KMS-11 (cell line): ENCODE measurements at regions not wholly inside any gene's neighbourhood (a gene's known extent, or its start where the extent isn't known, plus 50 kb on each side); places are given as distances from the start of the nearest gene placed in this dataset.
"Not testable (repeated sequence)": the region's sequence is repeated elsewhere in the genome, so short reads cannot be mapped to it uniquely, and the experiment has no call there.

Source experiments
- H2AFZ ChIP-seq: fragments of 200-600 bp; sonication (generic); 2 replicates; pipeline ENCODE4 v1.6.1; 2016; ENCODE audit warnings: antibody characterized with exemption, mixed run types, low read depth
- H3K27ac ChIP-seq: fragments of 200-600 bp; sonication (generic); 2 replicates; pipeline ENCODE4 v1.6.1; 2016; ENCODE audit warnings: mild to moderate bottlenecking, mixed run types
- H3K27me3 ChIP-seq: fragments of 200-600 bp; sonication (generic); 2 replicates; pipeline ENCODE4 v1.6.1; 2017; ENCODE audit warnings: mild to moderate bottlenecking, low read depth, mixed run types, moderate library complexity; ENCODE audit not compliant: insufficient read depth
- H3K36me3 ChIP-seq: fragments of 200-600 bp; sonication (generic); 2 replicates; pipeline ENCODE4 v1.6.1; 2017; ENCODE audit warnings: mild to moderate bottlenecking, mixed run types; ENCODE audit not compliant: insufficient read depth
- H3K4me1 ChIP-seq: fragments of 200-600 bp; sonication (generic); 2 replicates; pipeline ENCODE4 v1.6.1; 2016; ENCODE audit warnings: mild to moderate bottlenecking, low read depth, mixed run types; ENCODE audit not compliant: poor library complexity, severe bottlenecking
- H3K4me2 ChIP-seq: fragments of 200-600 bp; sonication (generic); 2 replicates; pipeline ENCODE4 v1.7.0; 2016; ENCODE audit warnings: mild to moderate bottlenecking, mixed run types
- H3K4me3 ChIP-seq: fragments of 200-600 bp; sonication (generic); IDR thresholded peaks from 2 replicates; pipeline ENCODE4 v1.6.1; 2017; ENCODE audit warnings: low read depth, low read length, mixed read lengths; ENCODE audit not compliant: insufficient read depth
- H3K79me2 ChIP-seq: fragments of 200-600 bp; sonication (generic); 2 replicates; pipeline ENCODE4 v1.6.1; 2016; ENCODE audit warnings: low read depth, mixed run types; ENCODE audit not compliant: insufficient read depth
- H3K9ac ChIP-seq: fragments of 200-600 bp; sonication (generic); 2 replicates; pipeline ENCODE4 v1.6.1; 2016; ENCODE audit warnings: mild to moderate bottlenecking, mixed run types
- H4K20me1 ChIP-seq: fragments of 200-600 bp; sonication (generic); 2 replicates; pipeline ENCODE4 v1.6.1; 2016; ENCODE audit warnings: mild to moderate bottlenecking, mixed run types; ENCODE audit not compliant: insufficient read depth
- TF ChIP-seq, protein P1 (sequence below): fragments of 200-600 bp; sonication (generic); conservative IDR thresholded peaks from 2 replicates; pipeline ENCODE4 v1.6.1; 2017; ENCODE audit warnings: low read depth, mild to moderate bottlenecking, antibody characterized with exemption, low read length, moderate library complexity, mixed read lengths

DNA sequence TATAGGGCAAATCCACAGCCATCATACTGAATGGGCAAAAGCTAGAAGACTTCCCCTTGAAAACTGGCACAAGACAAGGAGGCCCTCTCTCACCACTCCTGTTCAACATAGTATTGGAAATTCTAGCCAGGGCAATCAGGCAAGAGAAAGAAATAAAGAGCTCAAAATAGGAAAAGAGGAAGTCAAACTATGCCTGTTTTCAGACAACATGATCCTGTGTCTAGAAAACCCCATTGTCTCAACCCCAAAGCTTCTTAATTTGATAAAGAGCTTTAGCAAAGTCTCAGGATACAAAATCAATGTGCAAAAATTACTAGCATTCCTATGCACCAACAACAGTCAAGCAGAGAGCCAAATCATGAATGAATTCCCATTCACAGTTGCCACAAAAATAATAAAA is 160.3 kb downstream of the CXXC4 start:
- H3K9ac ChIP-seq: no peak overlapping the region
- H3K79me2 ChIP-seq: no peaks in the 10 kb centered on the region
- no peak overlapping the region for H2AFZ ChIP-seq
- H3K4me1 ChIP-seq: no peaks in the 10 kb centered on the region
- H4K20me1 ChIP-seq: no peaks in the 10 kb centered on the region
- TF ChIP-seq, protein P1, sequence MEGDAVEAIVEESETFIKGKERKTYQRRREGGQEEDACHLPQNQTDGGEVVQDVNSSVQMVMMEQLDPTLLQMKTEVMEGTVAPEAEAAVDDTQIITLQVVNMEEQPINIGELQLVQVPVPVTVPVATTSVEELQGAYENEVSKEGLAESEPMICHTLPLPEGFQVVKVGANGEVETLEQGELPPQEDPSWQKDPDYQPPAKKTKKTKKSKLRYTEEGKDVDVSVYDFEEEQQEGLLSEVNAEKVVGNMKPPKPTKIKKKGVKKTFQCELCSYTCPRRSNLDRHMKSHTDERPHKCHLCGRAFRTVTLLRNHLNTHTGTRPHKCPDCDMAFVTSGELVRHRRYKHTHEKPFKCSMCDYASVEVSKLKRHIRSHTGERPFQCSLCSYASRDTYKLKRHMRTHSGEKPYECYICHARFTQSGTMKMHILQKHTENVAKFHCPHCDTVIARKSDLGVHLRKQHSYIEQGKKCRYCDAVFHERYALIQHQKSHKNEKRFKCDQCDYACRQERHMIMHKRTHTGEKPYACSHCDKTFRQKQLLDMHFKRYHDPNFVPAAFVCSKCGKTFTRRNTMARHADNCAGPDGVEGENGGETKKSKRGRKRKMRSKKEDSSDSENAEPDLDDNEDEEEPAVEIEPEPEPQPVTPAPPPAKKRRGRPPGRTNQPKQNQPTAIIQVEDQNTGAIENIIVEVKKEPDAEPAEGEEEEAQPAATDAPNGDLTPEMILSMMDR: no peak
- no peak overlapping the region for H3K4me2 ChIP-seq
- no peak overlapping the region for H3K27ac ChIP-seq
- H3K4me3 ChIP-seq: no peak overlapping the region
- H3K27me3 ChIP-seq: no peaks in the 10 kb centered on the region
- no peaks in the 10 kb centered on the region for H3K36me3 ChIP-seq

DNA sequence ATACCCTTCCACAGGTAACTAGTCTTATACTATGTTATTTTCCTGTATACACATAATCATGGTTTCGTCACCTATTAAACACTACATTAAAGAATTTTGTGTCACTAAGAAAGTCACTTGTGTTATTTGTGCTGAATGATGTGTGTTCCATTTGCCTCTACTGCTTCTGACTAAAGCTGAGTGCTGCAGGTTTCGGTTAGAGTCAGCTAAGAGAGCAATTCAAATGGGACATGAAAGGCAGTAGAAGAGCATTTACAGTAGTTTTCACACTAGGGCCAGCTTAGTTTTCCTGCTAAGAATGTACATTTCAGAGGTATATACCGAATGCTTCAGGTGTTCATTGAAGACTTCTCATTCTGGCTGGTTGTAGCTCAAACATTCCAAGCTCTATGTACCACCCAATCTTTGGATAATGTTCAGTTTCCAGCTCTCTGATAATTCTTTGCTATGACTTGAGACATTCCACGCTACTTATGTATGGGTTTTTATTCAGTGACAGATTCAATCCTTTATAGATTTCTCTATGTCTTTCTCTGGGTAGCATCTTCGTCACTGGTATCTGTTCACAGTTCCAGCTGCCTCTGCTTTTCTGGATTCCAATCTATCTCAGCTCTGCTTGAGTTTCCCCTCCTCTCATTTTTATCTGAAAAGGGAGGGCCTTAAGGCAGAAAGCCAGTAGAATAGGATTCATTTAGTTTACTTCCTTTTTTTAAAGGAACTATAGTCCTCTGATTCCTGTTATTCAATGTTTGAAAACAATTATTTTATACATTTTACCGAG is 164.4 kb downstream of the CXXC4 start:
- H3K4me3 ChIP-seq: no peak overlapping the region
- no peaks in the 10 kb centered on the region for H3K36me3 ChIP-seq
- H3K27ac ChIP-seq: no peak overlapping the region
- no peaks in the 10 kb centered on the region for H3K4me1 ChIP-seq
- TF ChIP-seq, protein P1: no peak
- H3K27me3 ChIP-seq: no peaks in the 10 kb centered on the region
- H3K4me2 ChIP-seq: no peak overlapping the region
- no peaks in the 10 kb centered on the region for H4K20me1 ChIP-seq
- H3K9ac ChIP-seq: no peak overlapping the region
- H2AFZ ChIP-seq: no peak overlapping the region
- no peaks in the 10 kb centered on the region for H3K79me2 ChIP-seq

DNA sequence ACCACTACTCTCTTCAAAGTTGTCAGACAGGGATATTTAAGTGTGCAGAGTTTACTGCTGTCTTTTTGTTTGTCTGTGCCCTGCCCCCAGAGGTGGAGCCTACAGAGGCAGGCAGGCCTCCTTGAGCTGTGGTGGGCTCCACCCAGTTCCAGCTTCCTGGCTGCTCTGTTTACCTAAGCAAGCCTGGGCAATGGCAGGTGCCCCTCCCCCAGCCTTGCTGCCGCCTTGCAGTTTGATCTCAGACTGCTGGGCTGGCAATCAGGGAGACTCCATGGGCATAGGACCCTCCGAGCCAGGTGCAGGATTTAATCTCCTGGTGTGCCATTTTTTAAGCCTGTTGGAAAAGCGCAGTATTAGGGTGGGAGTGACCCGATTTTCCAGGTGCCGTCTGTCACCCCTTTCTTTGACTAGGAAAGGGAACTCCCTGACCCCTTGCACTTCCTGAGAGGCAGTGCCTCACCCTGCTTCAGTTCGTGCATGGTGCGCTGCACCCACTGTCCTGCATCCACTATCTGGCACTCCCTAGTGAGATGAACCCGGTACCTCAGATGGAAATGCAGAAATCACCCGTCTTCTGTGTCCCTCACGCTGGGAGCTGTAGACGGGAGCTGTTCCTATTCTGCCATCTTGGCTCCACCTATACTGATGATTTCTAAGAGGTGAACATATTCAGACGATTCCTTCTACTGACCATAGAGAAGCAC is 167.6 kb downstream of the CXXC4 start:
- not testable (repeated sequence) for H3K4me2 ChIP-seq, H3K27me3 ChIP-seq, H3K4me1 ChIP-seq, H3K4me3 ChIP-seq, H4K20me1 ChIP-seq, H3K9ac ChIP-seq, H3K79me2 ChIP-seq, H3K27ac ChIP-seq, H3K36me3 ChIP-seq, H2AFZ ChIP-seq

DNA sequence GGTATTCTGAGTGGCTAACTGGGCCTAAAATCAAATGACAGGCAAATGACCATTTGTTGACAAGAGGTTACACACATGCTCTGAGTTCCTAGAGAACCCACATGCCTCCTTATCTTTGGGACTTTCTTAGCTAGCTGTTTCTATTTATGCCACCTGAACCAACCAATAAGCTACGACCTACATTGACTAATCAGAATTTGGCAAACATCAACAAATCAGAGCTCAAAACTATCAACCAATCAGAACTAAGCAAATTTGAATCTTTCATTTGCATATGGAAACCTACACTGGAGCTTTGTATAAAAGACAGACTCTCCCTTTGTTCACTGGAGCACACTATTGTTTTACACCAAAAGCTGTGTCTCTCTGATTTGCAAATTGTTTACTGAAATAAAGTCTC is 192.0 kb downstream of the CXXC4 start:
- peaks cover 25% of the 10 kb centered on the region for H3K4me1 ChIP-seq
- H3K4me3 ChIP-seq: no peak overlapping the region
- H3K4me2 ChIP-seq: no peak overlapping the region
- no peaks in the 10 kb centered on the region for H3K36me3 ChIP-seq
- H4K20me1 ChIP-seq: no peaks in the 10 kb centered on the region
- TF ChIP-seq, protein P1: no peak
- no peak overlapping the region for H3K27ac ChIP-seq
- H3K27me3 ChIP-seq: no peaks in the 10 kb centered on the region
- H3K79me2 ChIP-seq: no peaks in the 10 kb centered on the region
- no peak overlapping the region for H3K9ac ChIP-seq
- H2AFZ ChIP-seq: no peak overlapping the region

DNA sequence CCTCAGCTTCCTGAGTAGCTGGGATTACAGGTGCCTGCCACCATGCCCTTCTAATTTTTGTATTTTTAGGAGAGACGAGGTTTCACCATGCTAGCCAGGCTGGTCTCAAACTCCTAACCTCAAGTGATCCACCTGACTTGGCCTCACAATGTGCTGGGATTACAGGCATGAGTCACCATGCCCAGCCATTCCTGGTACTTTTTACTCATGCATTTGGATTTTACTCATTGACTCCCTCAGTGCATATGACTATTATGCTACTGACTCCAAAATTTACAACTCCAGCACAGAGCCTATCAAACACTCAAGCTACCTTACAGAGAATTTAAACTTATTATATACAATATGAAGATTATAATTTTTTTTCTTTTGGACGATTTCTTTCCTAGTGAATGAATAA is 199.9 kb downstream of the CXXC4 start:
- TF ChIP-seq, protein P1: no peak
- Histone ChIP-seq H3K36me3 (no peaks in the 10 kb centered on the region), H3K4me3 (no peak overlapping the region), H4K20me1 (no peaks in the 10 kb centered on the region), H3K27ac (no peak overlapping the region), H3K79me2 (no peaks in the 10 kb centered on the region), H3K4me2 (no peak overlapping the region), H3K27me3 (no peaks in the 10 kb centered on the region), H2AFZ (no peak overlapping the region), H3K4me1 (peaks cover 12% of the 10 kb centered on the region), H3K9ac (no peak overlapping the region)
